ENCODE measurements at regions not wholly inside any gene's neighbourhood (a gene's known extent, or its start where the extent isn't known, plus 50 kb on each side); places are given as distances from the start of the nearest gene placed in this dataset.

DNA sequence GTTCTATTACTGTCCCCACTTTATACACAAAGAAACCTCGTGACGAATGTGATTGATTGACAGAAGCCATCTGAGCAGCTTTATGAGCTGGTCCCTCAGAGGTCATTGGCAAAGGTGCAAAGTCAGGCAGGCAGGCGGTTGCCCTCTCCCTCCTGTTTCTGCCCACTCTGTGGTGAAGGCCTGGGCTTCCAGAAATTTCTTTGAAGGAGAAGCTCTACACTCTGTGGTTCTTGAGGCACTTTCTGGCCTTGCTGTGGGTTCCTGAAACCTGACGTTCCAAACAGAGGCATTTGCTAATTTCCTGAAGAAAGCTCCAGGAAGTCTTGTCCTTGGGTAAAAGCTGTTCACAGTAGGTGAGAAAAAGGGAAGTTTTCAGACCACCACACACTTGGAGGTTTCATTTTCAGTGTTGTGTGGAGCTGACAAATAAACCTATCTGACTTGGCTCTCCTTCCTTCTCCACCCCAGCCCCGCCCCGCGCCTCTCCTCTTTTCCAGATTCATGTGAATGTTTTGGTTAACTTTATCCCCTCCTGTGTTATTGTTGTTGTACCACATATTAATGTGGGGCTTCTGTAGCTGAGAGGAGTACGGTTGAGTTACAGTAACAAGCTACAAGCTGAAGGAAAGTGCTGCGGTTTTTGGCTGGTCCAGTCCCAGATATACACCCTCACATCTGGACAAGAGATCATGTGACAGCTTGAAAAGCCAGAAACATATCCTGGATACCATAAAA lies 274.1 kb downstream of the CLIC5 start:
- no peak for DNase-seq (ENCODE audit: low read depth in 3 of 3)

- DNase-seq (ENCODE audit: low read depth in 3 of 3) = no peak
Observed at GRCh38 chr6:45739058-45739457, 276.6 kb downstream of the CLIC5 start.

DNA sequence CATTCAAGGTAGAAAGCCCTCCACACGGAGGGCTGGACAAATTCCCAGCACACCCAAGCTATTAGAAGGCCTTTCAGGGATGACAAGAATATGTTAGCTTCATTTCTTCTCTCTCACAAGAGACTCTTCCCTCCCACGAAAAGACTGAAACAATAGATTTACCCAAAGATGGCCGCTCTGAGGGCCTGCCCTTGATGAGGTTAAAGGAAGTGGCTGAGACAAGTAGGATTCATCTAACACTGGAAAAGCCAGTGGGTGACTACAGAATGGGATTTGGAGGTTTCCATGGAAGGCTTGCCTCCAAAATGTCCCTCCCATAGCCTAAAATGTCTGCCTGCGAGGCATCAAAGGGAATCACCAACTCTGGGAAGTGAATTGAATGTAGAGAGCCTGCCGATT lies 277.6 kb downstream of the CLIC5 start:
- DNase-seq (ENCODE audit: low read depth in 3 of 3) = no peak

GRCh38 chr6:45737331-45738056 lies 278.2 kb downstream of the CLIC5 start:
- DNase-seq (ENCODE audit: low read depth in 3 of 3) = no peak

DNA sequence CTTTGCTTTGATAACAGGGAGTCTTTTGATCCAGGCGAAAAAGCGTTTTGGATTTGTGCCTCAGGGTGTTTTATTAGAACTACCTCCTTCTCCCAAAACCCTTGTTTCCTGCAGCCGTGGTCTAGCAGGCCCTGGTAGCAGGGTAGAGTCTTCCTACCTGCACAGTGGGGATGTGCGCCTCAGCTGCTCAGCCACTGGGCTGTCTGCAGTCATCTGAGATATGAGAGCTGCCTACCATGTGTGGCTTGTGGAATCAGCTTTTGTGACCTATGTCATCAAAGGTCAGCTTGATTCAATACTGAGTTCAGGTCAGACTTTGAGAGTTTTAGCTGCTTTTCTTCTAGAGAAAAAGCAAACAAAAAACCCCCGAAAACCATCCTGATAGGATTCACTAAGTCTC lies 279.5 kb downstream of the CLIC5 start:
- no peak for DNase-seq (ENCODE audit: low read depth in 3 of 3)

DNA sequence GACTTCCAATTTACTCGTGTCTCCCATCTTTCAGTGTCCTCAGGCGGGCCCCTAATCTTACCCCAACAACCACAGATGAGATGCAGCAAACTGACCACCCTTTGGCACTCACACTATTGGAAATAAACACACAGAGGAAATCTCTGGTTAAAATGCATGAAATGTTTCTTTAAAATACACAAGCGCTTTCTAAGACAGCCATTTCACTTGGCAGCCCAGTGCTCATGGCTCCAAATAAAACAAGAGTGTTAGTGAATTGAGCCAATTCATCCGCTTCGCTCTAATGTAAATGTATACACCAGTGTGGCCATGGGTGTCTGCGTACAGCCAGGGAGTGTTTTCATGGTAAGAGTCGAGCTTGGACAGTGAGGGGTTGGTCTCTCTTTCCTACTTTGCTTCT lies 282.9 kb downstream of the CLIC5 start:
- no peak for DNase-seq (ENCODE audit: low read depth in 3 of 3)

- DNase-seq (ENCODE audit: low read depth in 3 of 3) = no peak
Observed at GRCh38 chr6:45730232-45730631, 285.4 kb downstream of the CLIC5 start.

- no peak for DNase-seq (ENCODE audit: low read depth in 3 of 3)
Observed at GRCh38 chr6:45728674-45729073, 287.0 kb downstream of the CLIC5 start.

DNA sequence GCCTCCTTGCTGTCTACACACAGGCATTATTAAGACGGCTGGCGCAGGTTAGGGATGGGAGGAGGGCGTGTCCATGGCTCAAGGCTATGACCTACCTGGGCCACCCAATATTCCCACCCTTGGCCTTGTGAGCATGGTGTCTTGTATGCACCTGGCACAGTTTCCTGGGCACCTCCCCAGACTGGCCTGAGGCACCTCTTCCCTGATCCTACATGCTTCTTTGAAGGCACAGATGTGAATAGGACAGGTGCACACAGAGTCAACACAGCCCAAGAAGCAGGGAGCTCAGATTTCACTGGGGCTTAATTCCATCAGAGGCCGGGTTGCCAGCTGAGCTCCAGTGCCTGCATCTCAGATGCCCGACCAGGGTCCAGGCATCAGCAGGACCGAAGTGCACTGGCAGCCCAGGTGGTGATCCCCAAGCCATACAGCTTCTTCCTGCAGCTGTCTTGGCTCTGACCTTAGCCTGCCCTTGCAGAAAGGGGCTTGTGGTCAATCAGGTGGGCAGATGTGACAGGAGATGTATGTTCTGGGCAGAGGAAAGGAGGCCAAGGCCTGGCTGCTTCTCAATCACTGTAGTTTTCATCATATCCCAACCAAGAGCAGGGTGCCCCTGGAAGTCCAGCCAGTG lies 287.7 kb downstream of the CLIC5 start:
- no peak for DNase-seq (ENCODE audit: low read depth in 3 of 3)

GRCh38 chr6:45727228-45727627 lies 288.4 kb downstream of the CLIC5 start:
- DNase-seq (ENCODE audit: low read depth in 3 of 3) = no peak

DNA sequence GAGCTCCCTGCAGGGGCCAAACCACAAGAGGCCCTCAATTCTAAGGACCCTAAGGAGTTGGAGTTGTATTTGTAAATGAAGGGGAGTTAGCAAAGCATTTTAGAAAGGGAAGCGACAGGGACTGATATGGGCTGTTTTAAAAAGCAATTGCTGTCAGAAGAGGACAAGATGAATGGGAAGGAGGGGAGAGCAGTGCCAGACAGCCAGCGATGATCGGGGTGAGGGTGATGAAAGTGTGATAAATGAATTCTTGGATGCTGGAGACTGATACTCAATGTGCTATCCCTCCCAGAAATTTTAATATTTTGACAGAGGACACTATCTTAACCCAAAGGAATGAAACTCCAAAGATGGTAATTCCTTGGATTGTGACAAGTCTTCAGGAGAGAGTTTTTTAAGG lies 289.2 kb downstream of the CLIC5 start:
- DNase-seq (ENCODE audit: low read depth in 3 of 3) = no peak

- DNase-seq (ENCODE audit: low read depth in 3 of 3) = no peak
Observed at GRCh38 chr6:45724511-45724910, 291.1 kb downstream of the CLIC5 start.

DNA sequence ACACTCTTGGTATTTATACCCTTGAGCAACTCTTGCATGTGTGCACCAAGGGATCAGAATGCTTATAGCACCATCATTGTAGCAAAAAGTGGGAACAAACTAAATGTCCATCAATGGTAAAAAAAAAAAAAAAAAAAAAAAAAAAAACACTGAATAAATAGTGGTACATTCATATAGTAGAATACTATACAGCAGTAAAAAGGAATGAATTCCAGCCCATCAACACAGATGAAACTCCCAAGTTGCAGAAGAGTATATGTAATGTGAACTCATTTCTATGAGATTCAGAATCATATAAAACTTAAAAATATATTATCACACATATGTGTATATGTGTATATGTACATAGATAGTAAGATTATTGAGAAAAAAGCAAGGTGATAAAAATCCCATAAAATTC lies 291.6 kb downstream of the CLIC5 start:
- no peak for DNase-seq (ENCODE audit: low read depth in 3 of 3)

DNA sequence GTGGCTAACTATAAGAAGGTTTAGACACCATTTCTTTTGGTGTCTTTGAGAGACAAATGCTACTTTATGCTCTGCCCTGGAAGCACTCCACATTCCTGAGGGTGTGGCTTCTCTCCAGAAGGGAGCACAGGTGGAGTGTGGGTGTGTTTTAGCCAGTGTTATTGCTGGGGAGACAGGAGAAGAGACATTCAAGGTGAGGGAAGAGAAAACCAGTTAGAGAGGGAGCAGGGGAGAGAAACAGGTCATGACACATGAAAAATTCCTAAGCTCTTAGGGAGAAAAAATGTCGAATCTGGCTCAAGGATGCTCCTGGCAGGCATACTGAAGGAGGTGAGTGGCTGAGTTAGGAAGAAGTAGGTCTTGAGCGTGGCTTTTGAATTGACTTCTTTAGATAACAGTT lies 292.8 kb downstream of the CLIC5 start:
- DNase-seq (ENCODE audit: low read depth in 3 of 3) = no peak

DNA sequence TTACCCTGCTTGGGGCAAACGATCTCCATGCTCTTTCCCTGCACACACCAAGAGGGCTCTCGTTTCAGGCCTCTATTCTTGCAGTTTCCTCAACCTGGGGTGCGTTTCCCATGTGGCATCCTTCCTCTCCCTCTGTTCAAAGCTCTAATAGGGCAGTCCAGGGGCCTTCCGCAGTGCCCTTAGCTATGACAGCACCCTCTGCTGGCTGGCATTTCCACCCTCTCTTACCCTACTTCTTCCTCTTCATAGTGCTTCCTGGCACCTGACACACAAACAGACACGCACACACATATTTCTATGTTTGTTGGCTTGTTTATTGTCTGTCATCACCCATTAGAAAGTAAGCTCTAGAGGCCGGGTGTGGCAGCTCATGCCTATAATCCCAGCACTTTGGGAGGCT lies 294.0 kb downstream of the CLIC5 start:
- no peak for DNase-seq (ENCODE audit: low read depth in 3 of 3)

DNA sequence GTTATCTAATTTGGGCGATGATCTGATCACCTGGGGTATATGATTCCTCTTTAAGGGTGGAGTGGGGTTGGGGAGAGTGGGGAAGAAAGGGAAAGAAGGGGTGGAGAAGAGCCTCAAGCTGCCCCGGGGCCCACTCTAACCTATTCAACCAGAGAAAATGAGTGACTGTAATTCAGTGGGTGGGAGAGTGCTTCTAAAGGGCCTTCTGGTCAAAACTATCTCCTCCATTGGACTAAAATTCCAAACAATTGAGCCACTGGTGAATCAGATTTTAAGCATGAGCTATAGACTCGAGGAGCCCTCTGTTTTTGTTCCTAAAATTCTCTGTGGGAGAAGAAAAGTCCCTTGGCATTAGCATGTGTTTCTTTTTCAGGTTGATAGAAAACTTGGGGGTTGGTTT lies 296.8 kb downstream of the CLIC5 start:
- DNase-seq (ENCODE audit: low read depth in 3 of 3) = no peak

- DNase-seq (ENCODE audit: low read depth in 3 of 3) = no peak
Observed at GRCh38 chr6:45718131-45718530, 297.5 kb downstream of the CLIC5 start.

GRCh38 chr6:45717715-45718114 lies 297.9 kb downstream of the CLIC5 start:
- DNase-seq (ENCODE audit: low read depth in 3 of 3) = no peak

GRCh38 chr6:45717027-45717426 lies 298.6 kb downstream of the CLIC5 start:
- no peak for DNase-seq (ENCODE audit: low read depth in 3 of 3)

DNA sequence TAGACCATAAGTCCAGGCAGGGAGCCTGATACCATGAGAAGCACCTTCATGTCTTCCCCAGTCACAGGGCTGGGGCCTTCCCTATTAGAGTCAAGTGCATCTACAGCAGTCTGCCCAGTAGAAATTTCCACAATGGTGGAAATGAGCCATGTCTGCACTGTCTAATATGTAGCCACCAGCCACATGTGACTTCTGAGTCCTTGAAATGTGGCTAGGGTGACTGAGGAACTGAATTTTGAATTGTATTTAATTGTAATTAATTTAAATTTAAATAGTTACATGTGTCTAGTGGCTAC lies 300.2 kb downstream of the CLIC5 start:
- no peak for DNase-seq (ENCODE audit: low read depth in 3 of 3)

GRCh38 chr6:45714741-45715507 lies 300.7 kb downstream of the CLIC5 start:
- DNase-seq (ENCODE audit: low read depth in 3 of 3) = peak in 2 of 3 experiments; percentile 8 to 29

DNA sequence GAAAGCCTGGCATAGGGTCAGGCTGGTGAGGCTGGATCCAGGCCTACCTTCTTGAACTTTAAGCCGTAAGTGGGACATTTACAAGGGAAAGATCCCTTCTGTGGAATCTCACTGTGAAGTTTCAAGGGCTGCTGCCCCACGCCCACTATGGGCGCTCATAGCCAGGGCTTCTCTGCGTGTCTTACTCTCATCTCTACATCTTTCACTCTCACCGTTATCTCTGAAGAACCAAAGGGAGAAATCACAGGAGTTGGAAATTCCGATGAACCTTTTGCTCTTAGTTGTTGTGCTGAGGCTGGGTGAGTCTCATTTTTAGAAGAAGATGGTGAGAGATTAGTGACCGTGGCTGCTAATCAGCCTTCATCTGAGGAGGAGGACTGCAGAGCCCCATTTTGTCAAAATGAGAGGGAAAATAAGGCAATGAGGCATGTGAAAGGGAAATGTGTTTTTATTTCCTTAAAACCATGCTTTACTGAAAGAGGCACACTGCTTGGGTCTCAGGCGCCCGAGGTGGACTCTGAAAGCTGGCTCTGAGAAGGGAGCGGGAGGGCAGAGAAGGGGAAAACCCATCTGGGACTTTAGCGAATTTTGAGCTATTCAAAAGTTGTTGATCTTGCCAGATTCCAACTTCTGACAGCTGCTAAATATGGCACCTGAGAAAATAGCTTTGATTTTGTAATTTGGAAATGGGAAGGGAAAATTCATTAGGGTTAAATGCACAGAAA lies 301.5 kb downstream of the CLIC5 start:
- no peak for DNase-seq (ENCODE audit: low read depth in 3 of 3)

All from stimulated activated CD4-positive, alpha-beta T cell treated with anti-CD3 and anti-CD28 coated beads, TNF-alpha, amount 100 ng/mL, for 4 hours (primary cell).